Endodermal cell (in vitro differentiated cells): ENCODE measurements at regions not wholly inside any gene's neighbourhood (a gene's known extent, or its start where the extent isn't known, plus 50 kb on each side); places are given as distances from the start of the nearest gene placed in this dataset.

Source experiments
- DNase-seq: peaks from one replicate; pipeline ENCODE4 v3.0.0-alpha.2; 2017
- H3K27ac ChIP-seq: 2 replicates; pipeline ENCODE4 v1.5.1; 2013; ENCODE audit warnings: mild to moderate bottlenecking, low read depth, low read length, moderate library complexity
- H3K27me3 ChIP-seq: 2 replicates; pipeline ENCODE4 v1.6.1; 2013; ENCODE audit warnings: mild to moderate bottlenecking, low read length, moderate library complexity; ENCODE audit not compliant: insufficient read depth, control insufficient read depth, poor library complexity, severe bottlenecking
- H3K36me3 ChIP-seq: 2 replicates; pipeline ENCODE4 v1.7.0; 2013; ENCODE audit warnings: mild to moderate bottlenecking, low read length, moderate library complexity; ENCODE audit not compliant: control insufficient read depth, insufficient read depth
- H3K4me1 ChIP-seq: one replicate; pipeline ENCODE4 v1.7.0; 2013; ENCODE audit warnings: low read length; ENCODE audit not compliant: control insufficient read depth, insufficient read depth
- H3K4me3 ChIP-seq: 2 replicates; pipeline ENCODE4 v1.5.1; 2013; ENCODE audit warnings: mild to moderate bottlenecking, low read length, moderate library complexity
- H3K9ac ChIP-seq: 2 replicates; pipeline ENCODE4 v1.6.1; 2013; ENCODE audit warnings: mild to moderate bottlenecking, low read length, moderate library complexity; ENCODE audit not compliant: poor library complexity, severe bottlenecking; ENCODE audit errors: extremely low read depth
- H3K9me3 ChIP-seq: 2 replicates; pipeline ENCODE4 v1.6.1; 2013; ENCODE audit warnings: mild to moderate bottlenecking, low read length, moderate library complexity; ENCODE audit not compliant: control insufficient read depth
- H3K27ac Mint-ChIP-seq: 2 replicates; pipeline ENCODE4 v1.8.0; 2020; ENCODE audit warnings: mixed read lengths
- H3K27me3 Mint-ChIP-seq: 2 replicates; pipeline ENCODE4 v1.8.0; 2021; ENCODE audit warnings: mild to moderate bottlenecking, mixed read lengths; ENCODE audit not compliant: insufficient read depth
- H3K36me3 Mint-ChIP-seq: 2 replicates; pipeline ENCODE4 v1.8.0; 2020; ENCODE audit warnings: low read depth, mixed read lengths
- H3K4me1 Mint-ChIP-seq: 2 replicates; pipeline ENCODE4 v1.8.0; 2020; ENCODE audit warnings: mixed read lengths
- H3K4me3 Mint-ChIP-seq: 2 replicates; pipeline ENCODE4 v1.8.0; 2020; ENCODE audit warnings: mild to moderate bottlenecking, moderate library complexity, mixed read lengths
- H3K9me3 Mint-ChIP-seq: 2 replicates; pipeline ENCODE4 v1.8.0; 2020; ENCODE audit warnings: mild to moderate bottlenecking, mixed read lengths
- CTCF ChIP-seq: fragments of 200-600 bp; sonication (generic); conservative IDR thresholded peaks from 2 replicates; pipeline ENCODE4 v1.5.0; 2021; ENCODE audit warnings: antibody characterized with exemption, mild to moderate bottlenecking
- WGBS, 2 experiments: methylation state at CpG; one replicate each; pipeline versions ENCODE4 v1.1.5 to v1.1.7; 2013; ENCODE audit warnings: missing lambda C conversion rate in 2 of 2, mixed read lengths in 1 of 2; ENCODE audit not compliant: insufficient coverage in 1 of 2, insufficient read length in 1 of 2; 5-methylcytosine and 5-hydroxymethylcytosine counted together

GRCh38 chr6:170175644-170176135 lies 115.2 kb downstream of the DLL1 start:
- no peak overlapping the region for H3K27ac Mint-ChIP-seq
- Histone ChIP-seq H3K27ac (no peak overlapping the region), H3K27me3 (no peaks in the 10 kb centered on the region), H3K4me1 (no peaks in the 10 kb centered on the region), H3K36me3 (no peaks in the 10 kb centered on the region), H3K9me3 (no peaks in the 10 kb centered on the region), H3K9ac (no peak overlapping the region), H3K4me3 (no peak overlapping the region)
- TF ChIP-seq CTCF: no peak
- H3K9me3 Mint-ChIP-seq: peaks cover 25% of the 10 kb centered on the region
- WGBS, 2 experiments: 94% methylated on average over 28 of the region's 28 CpGs; no CpG with 5 or more reads in 1 of the 2 experiments
- H3K4me3 Mint-ChIP-seq: no peak overlapping the region
- no peaks in the 10 kb centered on the region for H3K36me3 Mint-ChIP-seq
- no peaks in the 10 kb centered on the region for H3K27me3 Mint-ChIP-seq
- H3K4me1 Mint-ChIP-seq: no peaks in the 10 kb centered on the region
- peak; percentile 26 for DNase-seq

- no peak overlapping the region for H3K27ac Mint-ChIP-seq
- H3K4me1 Mint-ChIP-seq: no peaks in the 10 kb centered on the region
- Histone ChIP-seq H3K36me3 (no peaks in the 10 kb centered on the region), H3K9ac (no peak overlapping the region), H3K9me3 (no peaks in the 10 kb centered on the region), H3K27me3 (no peaks in the 10 kb centered on the region), H3K27ac (no peak overlapping the region), H3K4me1 (no peaks in the 10 kb centered on the region), H3K4me3 (no peak overlapping the region)
- no peaks in the 10 kb centered on the region for H3K36me3 Mint-ChIP-seq
- H3K27me3 Mint-ChIP-seq: no peaks in the 10 kb centered on the region
- DNase-seq: no peak
- no peak overlapping the region for H3K4me3 Mint-ChIP-seq
- no peak for TF ChIP-seq CTCF
- 94 to 96% methylated on average over 16 to 37 of the region's 37 CpGs for WGBS, 2 experiments
- H3K9me3 Mint-ChIP-seq: peaks cover 30% of the 10 kb centered on the region
Measured at GRCh38 chr6:170174771-170175643, 115.9 kb downstream of the DLL1 start.

- no peak overlapping the region for H3K9ac ChIP-seq
- no peak overlapping the region for H3K4me3 ChIP-seq
- Mint-ChIP-seq H3K36me3 (no peaks in the 10 kb centered on the region), H3K9me3 (peaks cover 37% of the 10 kb centered on the region), H3K4me3 (no peak overlapping the region), H3K27ac (no peak overlapping the region), H3K4me1 (no peaks in the 10 kb centered on the region), H3K27me3 (no peaks in the 10 kb centered on the region)
- no peak overlapping the region for H3K27ac ChIP-seq
- H3K9me3 ChIP-seq: no peaks in the 10 kb centered on the region
- H3K4me1 ChIP-seq: no peaks in the 10 kb centered on the region
- TF ChIP-seq CTCF: no peak
- peak; percentile 33 for DNase-seq
- H3K27me3 ChIP-seq: no peaks in the 10 kb centered on the region
- H3K36me3 ChIP-seq: no peaks in the 10 kb centered on the region
- WGBS, 2 experiments: 93 to 94% methylated on average over 16 to 17 of the region's 17 CpGs
Measured at GRCh38 chr6:170174124-170174770, 116.6 kb downstream of the DLL1 start.
